GM12872 (cell line): ENCODE measurements at regions not wholly inside any gene's neighbourhood (a gene's known extent, or its start where the extent isn't known, plus 50 kb on each side); places are given as distances from the start of the nearest gene placed in this dataset.

Experiments used
- TF ChIP-seq, protein P1 (sequence below): IDR thresholded peaks from 3 replicates; pipeline ENCODE4 v1.5.1; 2011; ENCODE audit warnings: low read depth, mild to moderate bottlenecking, low read length, moderate library complexity; ENCODE audit not compliant: insufficient read depth

GRCh38 chr9:73380411-73380810, 228.7 kb downstream of the ANXA1 start:
- TF ChIP-seq, protein P1, sequence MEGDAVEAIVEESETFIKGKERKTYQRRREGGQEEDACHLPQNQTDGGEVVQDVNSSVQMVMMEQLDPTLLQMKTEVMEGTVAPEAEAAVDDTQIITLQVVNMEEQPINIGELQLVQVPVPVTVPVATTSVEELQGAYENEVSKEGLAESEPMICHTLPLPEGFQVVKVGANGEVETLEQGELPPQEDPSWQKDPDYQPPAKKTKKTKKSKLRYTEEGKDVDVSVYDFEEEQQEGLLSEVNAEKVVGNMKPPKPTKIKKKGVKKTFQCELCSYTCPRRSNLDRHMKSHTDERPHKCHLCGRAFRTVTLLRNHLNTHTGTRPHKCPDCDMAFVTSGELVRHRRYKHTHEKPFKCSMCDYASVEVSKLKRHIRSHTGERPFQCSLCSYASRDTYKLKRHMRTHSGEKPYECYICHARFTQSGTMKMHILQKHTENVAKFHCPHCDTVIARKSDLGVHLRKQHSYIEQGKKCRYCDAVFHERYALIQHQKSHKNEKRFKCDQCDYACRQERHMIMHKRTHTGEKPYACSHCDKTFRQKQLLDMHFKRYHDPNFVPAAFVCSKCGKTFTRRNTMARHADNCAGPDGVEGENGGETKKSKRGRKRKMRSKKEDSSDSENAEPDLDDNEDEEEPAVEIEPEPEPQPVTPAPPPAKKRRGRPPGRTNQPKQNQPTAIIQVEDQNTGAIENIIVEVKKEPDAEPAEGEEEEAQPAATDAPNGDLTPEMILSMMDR, result no peak

GRCh38 chr9:73402081-73403028, 250.7 kb downstream of the ANXA1 start:
- TF ChIP-seq, protein P1, result no peak

- TF ChIP-seq, protein P1, result no peak
Observed at GRCh38 chr9:73411494-73411893, 259.8 kb downstream of the ANXA1 start.

DNA sequence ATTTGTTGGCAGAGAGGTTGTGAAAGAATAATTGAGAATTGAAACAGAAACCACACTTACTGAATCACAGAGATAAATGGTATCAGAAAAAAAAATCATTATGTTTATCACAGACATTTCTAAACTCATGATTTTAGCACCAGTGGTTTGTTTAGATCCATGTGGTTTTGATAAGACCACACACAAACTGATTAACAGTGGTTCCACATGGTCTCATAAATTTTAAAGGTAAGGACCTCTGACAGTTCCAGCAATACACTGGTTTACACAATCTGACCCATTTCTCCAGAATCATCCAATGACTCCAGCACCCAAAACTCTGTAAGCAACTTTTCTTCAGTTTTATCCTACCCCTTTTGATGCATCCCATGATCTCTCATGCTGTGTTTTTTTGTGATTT, 261.2 kb downstream of the ANXA1 start:
- TF ChIP-seq, protein P1, result no peak

GRCh38 chr9:73423891-73424290, 272.2 kb downstream of the ANXA1 start:
- TF ChIP-seq, protein P1, result no peak

- TF ChIP-seq, protein P1, result no peak
Observed at GRCh38 chr9:73426269-73426668, 274.6 kb downstream of the ANXA1 start.

GRCh38 chr9:73434826-73435225, 283.2 kb downstream of the ANXA1 start:
- TF ChIP-seq, protein P1, result no peak
